ENCODE measurements at regions not wholly inside any gene's neighbourhood (a gene's known extent, or its start where the extent isn't known, plus 50 kb on each side); places are given as distances from the start of the nearest gene placed in this dataset.

GRCh38 chr16:72247821-72248253, 75.9 kb upstream of the PMFBP1 start:
- H3K79me2 ChIP-seq (ENCODE audit: insufficient read depth, low read length), result no peaks in the 10 kb centered on the region
- no peaks in the 10 kb centered on the region for H3K4me1 ChIP-seq (ENCODE audit: control insufficient read depth in 1 of 2, insufficient read depth in 2 of 2, low read length in 2 of 2)
- no peak overlapping the region for H3K4me2 ChIP-seq (ENCODE audit: low read length)
- RAD21 ChIA-PET (ENCODE audit: low non-redundant PET in 1 of 2, low total read pairs in 2 of 2, uncharacterized antibody in 2 of 2, unreplicated experiment in 2 of 2), result no interaction called here
- H2AFZ ChIP-seq (ENCODE audit: low read depth, low read length, poor library complexity, severe bottlenecking), result no peak overlapping the region
- no peak overlapping the region for H3K4me3 ChIP-seq (replicated peaks in 1 of 2; ENCODE audit: low read depth in 1 of 2, low read length in 2 of 2)
- no peaks in the 10 kb centered on the region for H3K36me3 ChIP-seq (ENCODE audit: control insufficient read depth in 1 of 2, insufficient read depth in 2 of 2, low read length in 2 of 2)
- POLR2A ChIA-PET, result no interaction called here
- intact Hi-C loops (cut with micrococcal nuclease), result loop anchor here (10.0 kb wide), 1 partner anchor 587 kb away; no protein-coding TSS in a partner anchor
- ATAC-seq (no peak), DNase-seq (ENCODE audit: low read depth, low spot score) (no peak)
- no TSS peak for BruUV-seq (replicated peaks)
- H3K27me3 ChIP-seq (ENCODE audit: insufficient read depth, low read length), result no peaks in the 10 kb centered on the region
- no peaks in the 10 kb centered on the region for H3K9me2 ChIP-seq (ENCODE audit: insufficient read depth)
- H3K9me3 ChIP-seq (ENCODE audit: control insufficient read depth in 1 of 2, insufficient read depth in 1 of 2, low read depth in 1 of 2, low read length in 2 of 2), result no peaks in the 10 kb centered on the region
- TF ChIP-seq TCF7L2 (IDR thresholded peaks at IDR 0.05; ENCODE audit: borderline replicate concordance, extremely low read depth, insufficient read depth, insufficient read length), result no peak
- TF ChIP-seq CBX3 (IDR thresholded peaks at IDR 0.05; ENCODE audit: low read depth), result no peak
- TF ChIP-seq, protein P1, sequence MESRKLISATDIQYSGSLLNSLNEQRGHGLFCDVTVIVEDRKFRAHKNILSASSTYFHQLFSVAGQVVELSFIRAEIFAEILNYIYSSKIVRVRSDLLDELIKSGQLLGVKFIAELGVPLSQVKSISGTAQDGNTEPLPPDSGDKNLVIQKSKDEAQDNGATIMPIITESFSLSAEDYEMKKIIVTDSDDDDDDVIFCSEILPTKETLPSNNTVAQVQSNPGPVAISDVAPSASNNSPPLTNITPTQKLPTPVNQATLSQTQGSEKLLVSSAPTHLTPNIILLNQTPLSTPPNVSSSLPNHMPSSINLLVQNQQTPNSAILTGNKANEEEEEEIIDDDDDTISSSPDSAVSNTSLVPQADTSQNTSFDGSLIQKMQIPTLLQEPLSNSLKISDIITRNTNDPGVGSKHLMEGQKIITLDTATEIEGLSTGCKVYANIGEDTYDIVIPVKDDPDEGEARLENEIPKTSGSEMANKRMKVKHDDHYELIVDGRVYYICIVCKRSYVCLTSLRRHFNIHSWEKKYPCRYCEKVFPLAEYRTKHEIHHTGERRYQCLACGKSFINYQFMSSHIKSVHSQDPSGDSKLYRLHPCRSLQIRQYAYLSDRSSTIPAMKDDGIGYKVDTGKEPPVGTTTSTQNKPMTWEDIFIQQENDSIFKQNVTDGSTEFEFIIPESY (IDR thresholded peaks at IDR 0.05; ENCODE audit: extremely low read depth, insufficient replicate concordance, low read length), result no peak
- no peak for TF ChIP-seq SRF (IDR thresholded peaks at IDR 0.05; ENCODE audit: low read depth)
- no peak for TF ChIP-seq POLR2A (IDR thresholded peaks at IDR 0.05; ENCODE audit: borderline replicate concordance, extremely low read depth, insufficient read depth, insufficient read length)
- no peak for TF ChIP-seq JUND (IDR thresholded peaks at IDR 0.05)
- TF ChIP-seq, protein P2, sequence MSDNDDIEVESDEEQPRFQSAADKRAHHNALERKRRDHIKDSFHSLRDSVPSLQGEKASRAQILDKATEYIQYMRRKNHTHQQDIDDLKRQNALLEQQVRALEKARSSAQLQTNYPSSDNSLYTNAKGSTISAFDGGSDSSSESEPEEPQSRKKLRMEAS (IDR thresholded peaks at IDR 0.05), result no peak
- TF ChIP-seq POLR2AphosphoS5 (IDR thresholded peaks at IDR 0.05; ENCODE audit: low read depth, low read length), result no peak
- CTCF ChIA-PET, result no interaction called here
- H3K9ac ChIP-seq (ENCODE audit: low read length), result no peak overlapping the region
- no peaks in the 10 kb centered on the region for H4K20me1 ChIP-seq (ENCODE audit: insufficient read depth)
- no peak overlapping the region for H3K27ac ChIP-seq (ENCODE audit: low read depth, low read length)

DNA sequence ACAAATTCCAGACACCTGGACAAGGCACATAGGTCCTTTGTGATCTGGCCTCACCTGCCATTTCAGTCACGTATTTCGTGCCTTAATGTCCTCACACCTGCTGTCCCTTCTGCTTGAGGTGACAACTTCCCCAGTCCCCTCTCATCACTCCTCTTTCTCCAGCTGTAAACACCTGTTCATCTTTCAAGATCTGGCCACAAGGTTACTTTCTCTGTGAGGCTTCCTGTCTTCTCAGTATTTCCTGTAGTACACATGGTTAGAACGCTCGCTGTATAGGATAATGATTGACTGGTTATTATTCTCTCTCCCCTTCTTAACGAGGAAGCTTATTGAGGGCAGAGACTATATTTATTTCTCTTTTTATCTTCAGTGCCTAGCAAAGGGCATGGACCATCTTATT, 74.5 kb upstream of the PMFBP1 start:
- Histone ChIP-seq H3K36me3 (ENCODE audit: control insufficient read depth in 1 of 2, insufficient read depth in 2 of 2, low read length in 2 of 2) (no peaks in the 10 kb centered on the region), H3K9me2 (ENCODE audit: insufficient read depth) (no peaks in the 10 kb centered on the region), H3K27ac (ENCODE audit: low read depth, low read length) (no peak overlapping the region), H3K4me1 (ENCODE audit: control insufficient read depth in 1 of 2, insufficient read depth in 2 of 2, low read length in 2 of 2) (peaks cover 0 to 2% of the 10 kb centered on the region in 2 experiments; a peak in 1 of 4 replicates), H4K20me1 (ENCODE audit: insufficient read depth) (no peaks in the 10 kb centered on the region), H3K79me2 (ENCODE audit: insufficient read depth, low read length) (no peaks in the 10 kb centered on the region), H3K4me3 (replicated peaks in 1 of 2; ENCODE audit: low read depth in 1 of 2, low read length in 2 of 2) (no peak overlapping the region), H3K9me3 (ENCODE audit: control insufficient read depth in 1 of 2, insufficient read depth in 1 of 2, low read depth in 1 of 2, low read length in 2 of 2) (no peaks in the 10 kb centered on the region), H3K4me2 (ENCODE audit: low read length) (no peak overlapping the region), H3K27me3 (ENCODE audit: insufficient read depth, low read length) (no peaks in the 10 kb centered on the region), H2AFZ (ENCODE audit: low read depth, low read length, poor library complexity, severe bottlenecking) (no peak overlapping the region), H3K9ac (ENCODE audit: low read length) (no peak overlapping the region)
- intact Hi-C loops (cut with micrococcal nuclease), result loop anchor here (10.0 kb wide), 1 partner anchor 588 kb away; no protein-coding TSS in a partner anchor
- no TSS peak for BruUV-seq (replicated peaks)
- ChIA-PET CTCF (no interaction called here), RAD21 (ENCODE audit: low non-redundant PET in 1 of 2, low total read pairs in 2 of 2, uncharacterized antibody in 2 of 2, unreplicated experiment in 2 of 2) (no interaction called here), POLR2A (no interaction called here)
- TF ChIP-seq ZNF274 (IDR thresholded peaks at IDR 0.05; ENCODE audit: low read depth, low read length), result no peak
- no peak for TF ChIP-seq SIN3A (IDR thresholded peaks at IDR 0.05; ENCODE audit: low read depth)
- TF ChIP-seq, protein P2 (IDR thresholded peaks at IDR 0.05), result no peak
- TF ChIP-seq JUND (IDR thresholded peaks at IDR 0.05), result no peak
- TF ChIP-seq RAD21 (IDR thresholded peaks at IDR 0.05; ENCODE audit: low read depth), result no peak
- TF ChIP-seq EZH2phosphoT487 (IDR thresholded peaks at IDR 0.05; ENCODE audit: borderline replicate concordance), result no peak
- no peak for TF ChIP-seq YY1 (IDR thresholded peaks at IDR 0.05; ENCODE audit: extremely low read depth, insufficient replicate concordance, low read depth, low read length)
- TF ChIP-seq, protein P1 (IDR thresholded peaks at IDR 0.05; ENCODE audit: extremely low read depth, insufficient replicate concordance, low read length), result no peak
- TF ChIP-seq CEBPB (IDR thresholded peaks at IDR 0.05; ENCODE audit: low read depth), result no peak
- no peak for TF ChIP-seq SP1 (IDR thresholded peaks at IDR 0.05; ENCODE audit: low read depth)
- TF ChIP-seq ELF1 (IDR thresholded peaks at IDR 0.05; ENCODE audit: borderline replicate concordance, low read depth), result no peak
- TF ChIP-seq, protein P3, sequence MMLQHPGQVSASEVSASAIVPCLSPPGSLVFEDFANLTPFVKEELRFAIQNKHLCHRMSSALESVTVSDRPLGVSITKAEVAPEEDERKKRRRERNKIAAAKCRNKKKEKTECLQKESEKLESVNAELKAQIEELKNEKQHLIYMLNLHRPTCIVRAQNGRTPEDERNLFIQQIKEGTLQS (IDR thresholded peaks at IDR 0.05), result no peak
- DNase-seq (ENCODE audit: low read depth, low spot score), result no peak
- no peak for ATAC-seq

All from HCT116 (cell line).